Panc1 (cell line): ENCODE measurements at regions not wholly inside any gene's neighbourhood (a gene's known extent, or its start where the extent isn't known, plus 50 kb on each side); places are given as distances from the start of the nearest gene placed in this dataset.

Experiments used
- ATAC-seq: fragments of 200-7000 bp; cut with Tn5 transposase; 2 replicates; pipeline ENCODE4 v1.9.1; 2020; ENCODE audit warnings: mild to moderate bottlenecking, moderate library complexity
- BruUV-seq: library from RNA; stranded (reverse); fragments of 400-500 nt; replicated peaks from 2 replicates; lab custom pipeline; 2021; lab: Mats Ljungman, UMichigan
- CTCF ChIA-PET: fragments of 300-600 bp; sonication (Branson Sonifier 250); formaldehyde crosslinking; loops from one replicate; lab custom pipeline; 2022; ENCODE audit warnings: antibody characterized with exemption; lab: Charles Lee
- POLR2A ChIA-PET: fragments of 300-600 bp; sonication (Branson Sonifier 250); formaldehyde crosslinking; loops from one replicate; lab custom pipeline; 2022; ENCODE audit warnings: antibody characterized with exemption; lab: Charles Lee
- DNase-seq: peaks from one replicate; pipeline ENCODE4 v3.0.0-alpha.2; 2010; ENCODE audit warnings: low read depth, low spot score
- H3K27ac ChIP-seq: 2 replicates; pipeline ENCODE4 v1.5.1; 2011; ENCODE audit warnings: mild to moderate bottlenecking, low read length, inconsistent platforms
- H3K27me3 ChIP-seq: fragments of 200-500 bp; sonication (Bioruptor generic); 2 replicates; pipeline ENCODE4 v1.6.0; 2014; ENCODE audit warnings: low read length, inconsistent platforms; ENCODE audit not compliant: control insufficient read depth, insufficient read depth
- H3K36me3 ChIP-seq: fragments of 200-500 bp; sonication (Bioruptor generic); 2 replicates; pipeline ENCODE4 v1.5.1; 2014; ENCODE audit warnings: inconsistent platforms, mild to moderate bottlenecking, low read length, moderate library complexity; ENCODE audit not compliant: control insufficient read depth, insufficient read depth
- H3K4me1 ChIP-seq: 2 replicates; pipeline ENCODE4 v1.5.1; 2011; ENCODE audit warnings: inconsistent platforms, mild to moderate bottlenecking, low read length, moderate library complexity; ENCODE audit not compliant: control insufficient read depth, insufficient read depth
- H3K4me3 ChIP-seq, 2 experiments: 2 replicates each; pipeline ENCODE4 v1.5.1; 2011 to 2012; ENCODE audit warnings: low read depth in 2 of 2, low read length in 2 of 2, mild to moderate bottlenecking in 2 of 2, inconsistent platforms in 1 of 2, moderate library complexity in 1 of 2
- H3K9me3 ChIP-seq: fragments of 200-500 bp; sonication (Bioruptor generic); 2 replicates; pipeline ENCODE4 v1.5.1; 2014; ENCODE audit warnings: low read depth, mild to moderate bottlenecking, inconsistent platforms, low read length, moderate library complexity; ENCODE audit not compliant: control insufficient read depth, insufficient read depth
- CTCF ChIP-seq: fragments of 450-650 bp; IDR thresholded peaks from 2 replicates; pipeline ENCODE4 v1.5.1; 2017; ENCODE audit warnings: mild to moderate bottlenecking
- POLR2AphosphoS5 ChIP-seq: IDR thresholded peaks from 2 replicates; pipeline ENCODE4 v1.6.1; 2012; ENCODE audit warnings: mild to moderate bottlenecking, low read depth, low read length, moderate library complexity
- SIN3A ChIP-seq: IDR thresholded peaks from 2 replicates; pipeline ENCODE4 v1.6.1; 2012; ENCODE audit warnings: low read depth, mild to moderate bottlenecking, low read length, moderate library complexity, borderline replicate concordance; ENCODE audit not compliant: insufficient read depth
- TCF7L2 ChIP-seq: IDR thresholded peaks from 2 replicates; pipeline ENCODE4 v1.6.1; 2011; ENCODE audit warnings: mild to moderate bottlenecking, low read depth, low read length, inconsistent platforms
- in situ Hi-C: cut with HindIII; loops from 2 replicates; pipeline ENCODE4 v1.10.0; 2016; ENCODE audit warnings: low sequenced_read_pairs, low pct_unique_long_range_greater_than_20kb
- intact Hi-C: fragments of 100-400 bp; cut with micrococcal nuclease; formaldehyde crosslinking; loops from one replicate; pipeline ENCODE4 v1.10.0; 2022; ENCODE audit not compliant: unreplicated experiment
- TF ChIP-seq, protein P1 (sequence below), 2 experiments: IDR thresholded peaks; 2 replicates each; pipeline ENCODE4 v1.6.1; 2011 to 2012; ENCODE audit warnings: low read depth in 2 of 2, control low read depth in 1 of 2, low read length in 1 of 2, mild to moderate bottlenecking in 1 of 2, moderate library complexity in 1 of 2; ENCODE audit not compliant: insufficient read depth in 1 of 2

GRCh38 chr12:115134298-115134697, 450.3 kb upstream of the TBX3 start:
- Histone ChIP-seq H3K4me1 (no peaks in the 10 kb centered on the region), H3K27ac (no peak overlapping the region), H3K27me3 (no peaks in the 10 kb centered on the region), H3K9me3 (no peaks in the 10 kb centered on the region), H3K4me3 (no peak overlapping the region), H3K36me3 (no peaks in the 10 kb centered on the region)
- ChIA-PET POLR2A (interaction anchor here (0.6 kb wide), 1 partner anchor 1436 kb away, joined by 3 read pairs; no protein-coding TSS in a partner anchor), CTCF (no interaction called here)
- intact Hi-C loops (no loop called here), in situ Hi-C loops (no loop called here)
- DNase-seq (no peak), ATAC-seq (no peak)
- BruUV-seq, result no TSS peak
- TF ChIP-seq, protein P1, sequence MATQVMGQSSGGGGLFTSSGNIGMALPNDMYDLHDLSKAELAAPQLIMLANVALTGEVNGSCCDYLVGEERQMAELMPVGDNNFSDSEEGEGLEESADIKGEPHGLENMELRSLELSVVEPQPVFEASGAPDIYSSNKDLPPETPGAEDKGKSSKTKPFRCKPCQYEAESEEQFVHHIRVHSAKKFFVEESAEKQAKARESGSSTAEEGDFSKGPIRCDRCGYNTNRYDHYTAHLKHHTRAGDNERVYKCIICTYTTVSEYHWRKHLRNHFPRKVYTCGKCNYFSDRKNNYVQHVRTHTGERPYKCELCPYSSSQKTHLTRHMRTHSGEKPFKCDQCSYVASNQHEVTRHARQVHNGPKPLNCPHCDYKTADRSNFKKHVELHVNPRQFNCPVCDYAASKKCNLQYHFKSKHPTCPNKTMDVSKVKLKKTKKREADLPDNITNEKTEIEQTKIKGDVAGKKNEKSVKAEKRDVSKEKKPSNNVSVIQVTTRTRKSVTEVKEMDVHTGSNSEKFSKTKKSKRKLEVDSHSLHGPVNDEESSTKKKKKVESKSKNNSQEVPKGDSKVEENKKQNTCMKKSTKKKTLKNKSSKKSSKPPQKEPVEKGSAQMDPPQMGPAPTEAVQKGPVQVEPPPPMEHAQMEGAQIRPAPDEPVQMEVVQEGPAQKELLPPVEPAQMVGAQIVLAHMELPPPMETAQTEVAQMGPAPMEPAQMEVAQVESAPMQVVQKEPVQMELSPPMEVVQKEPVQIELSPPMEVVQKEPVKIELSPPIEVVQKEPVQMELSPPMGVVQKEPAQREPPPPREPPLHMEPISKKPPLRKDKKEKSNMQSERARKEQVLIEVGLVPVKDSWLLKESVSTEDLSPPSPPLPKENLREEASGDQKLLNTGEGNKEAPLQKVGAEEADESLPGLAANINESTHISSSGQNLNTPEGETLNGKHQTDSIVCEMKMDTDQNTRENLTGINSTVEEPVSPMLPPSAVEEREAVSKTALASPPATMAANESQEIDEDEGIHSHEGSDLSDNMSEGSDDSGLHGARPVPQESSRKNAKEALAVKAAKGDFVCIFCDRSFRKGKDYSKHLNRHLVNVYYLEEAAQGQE (IDR thresholded peaks at IDR 0.05; ENCODE audit: insufficient read depth in 1 of 2, low read depth in 2 of 2, low read length in 1 of 2), result no peak

- no peaks in the 10 kb centered on the region for H3K36me3 ChIP-seq
- no peaks in the 10 kb centered on the region for H3K4me1 ChIP-seq
- H3K4me3 ChIP-seq, result no peak overlapping the region
- ChIA-PET CTCF (no interaction called here), POLR2A (no interaction called here)
- H3K27me3 ChIP-seq, result no peaks in the 10 kb centered on the region
- in situ Hi-C loops, result no loop called here
- H3K27ac ChIP-seq, result no peak overlapping the region
- intact Hi-C loops, result no loop called here
- TF ChIP-seq, protein P1 (IDR thresholded peaks at IDR 0.05; ENCODE audit: insufficient read depth in 1 of 2, low read depth in 2 of 2, low read length in 1 of 2), result no peak
- TF ChIP-seq CTCF (no peak), TCF7L2 (no peak), SIN3A (no peak), POLR2AphosphoS5 (no peak)
- no peaks in the 10 kb centered on the region for H3K9me3 ChIP-seq
- no TSS peak for BruUV-seq
- DNase-seq, result no peak
- no peak for ATAC-seq
Measured at GRCh38 chr12:115132905-115133304, 448.9 kb upstream of the TBX3 start.
